K562 (cell line): ENCODE measurements at regions not wholly inside any gene's neighbourhood (a gene's known extent, or its start where the extent isn't known, plus 50 kb on each side); places are given as distances from the start of the nearest gene placed in this dataset.

Experiments
- ATAC-seq: fragments of 200-7000 bp; cut with Tn5 transposase; 3 replicates; pipeline ENCODE4 v1.9.1; 2020; ENCODE audit warnings: moderate library complexity
- BruUV-seq: library from RNA; stranded (reverse); fragments of 400-500 nt; replicated peaks from 2 replicates; lab custom pipeline; 2021; lab: Mats Ljungman, UMichigan
- CTCF ChIA-PET: fragments of 300-600 bp; formaldehyde crosslinking; extraction: SDS; loops from one replicate; lab custom pipeline; 2021; ENCODE audit warnings: low intra/inter-chr PET ratio; lab: Yijun Ruan, JAX
- POLR2A ChIA-PET: fragments of 300-600, 350-650 bp; sonication (Branson Sonifier 250); formaldehyde crosslinking; extraction: SDS; loops from one replicate; lab custom pipeline; 2021; ENCODE audit warnings: antibody characterized with exemption, inconsistent platforms; lab: Yijun Ruan, JAX
- DNase-seq, 4 experiments: peaks; one replicate each; pipeline versions ENCODE4 v3.0.0 to v3.0.0-alpha.2; 2011 to 2018; ENCODE audit warnings: low spot score in 3 of 4, mixed read lengths in 3 of 4; ENCODE audit errors: extremely low read depth in 1 of 4
- FAIRE-seq: peaks from 2 replicates; lab custom pipeline; 2011; peaks lifted over from hg19 to GRCh38; lab: Jason Lieb, UNC
- H2AFZ ChIP-seq: 2 replicates; pipeline ENCODE4 v1.6.0; 2011; ENCODE audit warnings: low read depth, low read length, control low read depth, inconsistent platforms
- H3K27ac ChIP-seq: fragments of 200-600 bp; 3 replicates; pipeline ENCODE4 v1.8.0; 2011; ENCODE audit warnings: low read depth, mild to moderate bottlenecking, control low read depth, inconsistent platforms, low read length, moderate library complexity, mixed read lengths; ENCODE audit errors: extremely low read depth
- H3K27me3 ChIP-seq, 2 experiments: fragments of 300-600 bp in 1 of 2; 2 replicates in 1 of 2; 3 replicates in 1 of 2; pipeline versions ENCODE4 v1.6.0 to v1.8.0; 2011; ENCODE audit warnings: inconsistent platforms in 2 of 2, low read length in 2 of 2, mild to moderate bottlenecking in 1 of 2, mixed read lengths in 1 of 2, moderate library complexity in 1 of 2; ENCODE audit not compliant: control insufficient read depth in 2 of 2, insufficient read depth in 2 of 2
- H3K36me3 ChIP-seq: fragments of 300-600 bp; 3 replicates; pipeline ENCODE4 v1.8.0; 2011; ENCODE audit warnings: mild to moderate bottlenecking, low read length, inconsistent platforms; ENCODE audit not compliant: control insufficient read depth, insufficient read depth
- H3K4me1 ChIP-seq, 2 experiments: fragments of 200-600 bp in 1 of 2; replicated peaks in 1 of 2; 2 replicates in 1 of 2; 3 replicates in 1 of 2; pipeline versions ENCODE4 v1.5.1 to v1.8.0; 2011; ENCODE audit warnings: inconsistent platforms in 2 of 2, low read length in 2 of 2, mild to moderate bottlenecking in 1 of 2, mixed read lengths in 1 of 2, moderate library complexity in 1 of 2; ENCODE audit not compliant: control insufficient read depth in 2 of 2, insufficient read depth in 2 of 2
- H3K4me2 ChIP-seq: 2 replicates; pipeline ENCODE4 v1.6.1; 2011; ENCODE audit warnings: low read length, control low read depth, inconsistent platforms, mixed read lengths; ENCODE audit not compliant: insufficient read depth
- H3K4me3 ChIP-seq: fragments of 200-600 bp; sonication (generic), shearing (Covaris generic); 2 replicates; pipeline ENCODE4 v1.5.1; 2016; ENCODE audit warnings: control low read depth, inconsistent platforms
- H3K79me2 ChIP-seq: fragments of 200-600 bp; 3 replicates; pipeline ENCODE4 v1.8.0; 2011; ENCODE audit warnings: low read length, inconsistent platforms; ENCODE audit not compliant: control insufficient read depth, insufficient read depth
- H3K9ac ChIP-seq, 2 experiments: 2 replicates each; pipeline versions ENCODE4 v1.6.0 to v1.6.1; 2011; ENCODE audit warnings: low read depth in 2 of 2, low read length in 2 of 2, control low read depth in 1 of 2, inconsistent platforms in 1 of 2, mild to moderate bottlenecking in 1 of 2, mixed read lengths in 1 of 2; ENCODE audit not compliant: insufficient read depth in 1 of 2
- H3K9me1 ChIP-seq: one replicate; pipeline ENCODE4 v1.6.0; 2011; ENCODE audit warnings: inconsistent platforms, mild to moderate bottlenecking, low read length, moderate library complexity; ENCODE audit not compliant: control insufficient read depth, insufficient read depth
- H3K9me3 ChIP-seq: replicated peaks from 2 replicates; pipeline ENCODE4 v1.5.1; 2011; ENCODE audit warnings: low read depth, low read length, inconsistent platforms; ENCODE audit not compliant: control insufficient read depth, insufficient read depth
- H4K20me1 ChIP-seq: replicated peaks from 2 replicates; pipeline ENCODE4 v1.6.1; 2011; ENCODE audit warnings: low read length, inconsistent platforms, mixed read lengths; ENCODE audit not compliant: control insufficient read depth, insufficient read depth
- CBX3 ChIP-seq, 2 experiments: IDR thresholded peaks; 1 replicate in 1 of 2; 2 replicates in 1 of 2; pipeline ENCODE4 v1.6.1; 2012; ENCODE audit warnings: inconsistent platforms in 2 of 2, low read length in 2 of 2, borderline replicate concordance in 1 of 2, control low read depth in 1 of 2
- NCOR1 ChIP-seq: fragments of 450-650 bp; IDR thresholded peaks from 2 replicates; pipeline ENCODE4 v1.6.1; 2016; ENCODE audit warnings: mild to moderate bottlenecking, moderate library complexity
- NFIC ChIP-seq: fragments of 450-650 bp; IDR thresholded peaks from 2 replicates; pipeline ENCODE4 v1.6.1; 2017; ENCODE audit warnings: mild to moderate bottlenecking, inconsistent platforms
- TEAD1 ChIP-seq, 2 experiments: fragments of 450-650 bp in 1 of 2; sonication (generic) in 1 of 2; formaldehyde crosslinking; IDR thresholded peaks; 2 replicates each; pipeline versions ENCODE4 v1.4.0 to v1.8.0; 2020 to 2022; ENCODE audit warnings: mild to moderate bottlenecking in 2 of 2, missing genetic modification reagents in 1 of 2
- ZNF124 ChIP-seq: sonication (generic); formaldehyde crosslinking; IDR thresholded peaks from 2 replicates; pipeline ENCODE4 v1.8.1; 2022; ENCODE audit warnings: missing genetic modification reagents
- ZNF431 ChIP-seq: sonication (generic); formaldehyde crosslinking; IDR thresholded peaks from 2 replicates; pipeline ENCODE4 v1.8.0; 2022; ENCODE audit warnings: mild to moderate bottlenecking, missing genetic modification reagents
- WGBS: fragments of 100-300 bp; shearing (Covaris generic); methylation state at CpG from one replicate; pipeline ENCODE4 v1.1.6; 2016; ENCODE audit warnings: low coverage, mixed read lengths; ENCODE audit not compliant: insufficient coverage; ENCODE audit errors: missing lambda C conversion rate; 5-methylcytosine and 5-hydroxymethylcytosine counted together
- in situ Hi-C: fragments of 300-500 bp; cut with MboI; formaldehyde crosslinking; loops from 4 replicates; pipeline ENCODE4 v1.15.0; 2018; ENCODE audit warnings: inconsistent platforms, mixed read lengths
- intact Hi-C: fragments of 100-400 bp; cut with micrococcal nuclease; formaldehyde crosslinking; loops from 2 replicates; pipeline ENCODE4 v1.14.2; 2022
- TF ChIP-seq, protein P1 (sequence below): fragments of 450-650 bp; IDR thresholded peaks from 2 replicates; pipeline ENCODE4 v1.6.1; 2016

DNA sequence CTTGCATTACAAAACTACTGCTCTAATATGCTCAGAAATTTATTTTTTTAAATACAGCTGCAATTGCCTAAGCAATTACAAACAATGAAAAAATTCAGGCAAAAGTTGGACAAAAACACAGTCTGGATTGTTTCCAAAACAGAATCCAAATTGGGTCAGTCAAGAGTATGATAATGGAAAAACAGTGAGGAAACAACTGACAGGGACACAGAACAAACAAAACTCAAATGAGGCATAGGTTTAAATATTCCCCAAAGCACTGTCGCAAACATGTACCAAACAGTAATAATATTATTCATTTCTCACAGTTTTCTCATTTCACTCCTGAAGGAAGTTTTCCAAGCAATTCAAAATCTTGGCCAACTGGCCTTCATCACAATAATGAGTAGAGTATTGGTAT lies 386.6 kb downstream of the CENPC start:
- H3K9me3 ChIP-seq = no peaks in the 10 kb centered on the region
- no peak overlapping the region for H3K9ac ChIP-seq
- TF ChIP-seq ZNF124 (CRISPR knock-in tag) = no peak
- DNase-seq = no peak
- no peaks in the 10 kb centered on the region for H3K27me3 ChIP-seq
- no peak overlapping the region for H2AFZ ChIP-seq
- WGBS = 0% methylated on average over 1 of the region's 1 CpG
- no peak overlapping the region for H3K4me3 ChIP-seq
- no TSS peak for BruUV-seq
- H3K27ac ChIP-seq = no peak overlapping the region
- intact Hi-C loops (no loop called here), in situ Hi-C loops (no loop called here)
- no peak for ATAC-seq
- H3K36me3 ChIP-seq = no peaks in the 10 kb centered on the region
- H3K4me1 ChIP-seq = no peaks in the 10 kb centered on the region
- no peaks in the 10 kb centered on the region for H3K79me2 ChIP-seq
- no peak for FAIRE-seq
- no peak overlapping the region for H3K4me2 ChIP-seq
- H4K20me1 ChIP-seq = no peaks in the 10 kb centered on the region
- CTCF ChIA-PET = no interaction called here
- POLR2A ChIA-PET = no interaction called here
- H3K9me1 ChIP-seq = no peaks in the 10 kb centered on the region

DNA sequence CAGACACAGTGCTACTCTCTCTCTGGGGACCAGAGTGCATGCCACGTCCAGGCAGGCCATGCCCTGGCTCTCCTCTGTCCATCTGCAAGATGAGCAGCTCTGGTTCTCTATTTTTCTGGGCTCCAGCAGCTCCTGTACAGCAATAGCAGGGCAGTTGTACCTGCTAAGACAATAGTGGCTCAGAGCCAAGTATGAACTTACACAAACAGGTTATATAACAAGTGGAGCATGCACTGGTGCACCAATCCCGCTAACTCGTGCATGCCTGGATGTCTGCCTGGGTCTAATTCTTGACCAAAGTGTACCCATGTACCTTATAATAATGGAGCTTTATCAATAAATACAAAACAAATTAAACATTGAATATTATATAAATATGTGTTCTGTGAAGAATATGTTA lies 392.3 kb downstream of the CENPC start:
- no peak overlapping the region for H3K9ac ChIP-seq
- peaks cover 0 to 10% of the 10 kb centered on the region in 2 experiments; a peak in 3 of 5 replicates for H3K4me1 ChIP-seq
- POLR2A ChIA-PET = no interaction called here
- H3K79me2 ChIP-seq = no peaks in the 10 kb centered on the region
- FAIRE-seq = no peak
- TF ChIP-seq TEAD1 (CRISPR knock-in tag; IDR thresholded peaks at IDR 0.05) (no peak), ZNF431 (CRISPR knock-in tag) (no peak), NFIC (peak; percentile 25; the same call in 1 of the 2 replicates), CBX3 (IDR thresholded peaks at IDR 0.05; ENCODE audit: borderline replicate concordance in 1 of 2, low read length in 2 of 2) (no peak), NCOR1 (no peak)
- TF ChIP-seq, protein P1, sequence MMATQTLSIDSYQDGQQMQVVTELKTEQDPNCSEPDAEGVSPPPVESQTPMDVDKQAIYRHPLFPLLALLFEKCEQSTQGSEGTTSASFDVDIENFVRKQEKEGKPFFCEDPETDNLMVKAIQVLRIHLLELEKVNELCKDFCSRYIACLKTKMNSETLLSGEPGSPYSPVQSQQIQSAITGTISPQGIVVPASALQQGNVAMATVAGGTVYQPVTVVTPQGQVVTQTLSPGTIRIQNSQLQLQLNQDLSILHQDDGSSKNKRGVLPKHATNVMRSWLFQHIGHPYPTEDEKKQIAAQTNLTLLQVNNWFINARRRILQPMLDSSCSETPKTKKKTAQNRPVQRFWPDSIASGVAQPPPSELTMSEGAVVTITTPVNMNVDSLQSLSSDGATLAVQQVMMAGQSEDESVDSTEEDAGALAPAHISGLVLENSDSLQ = no peak
- CTCF ChIA-PET = no interaction called here
- no peak overlapping the region for H3K27ac ChIP-seq
- in situ Hi-C loops (no loop called here), intact Hi-C loops (no loop called here)
- no peaks in the 10 kb centered on the region for H3K36me3 ChIP-seq
- H3K4me2 ChIP-seq = no peak overlapping the region
- no peak overlapping the region for H3K4me3 ChIP-seq
- no peak for ATAC-seq
- H3K9me1 ChIP-seq = no peaks in the 10 kb centered on the region
- H3K27me3 ChIP-seq = no peaks in the 10 kb centered on the region
- H4K20me1 ChIP-seq = no peaks in the 10 kb centered on the region
- no TSS peak for BruUV-seq
- 11% methylated on average over 3 of the region's 3 CpGs for WGBS
- H2AFZ ChIP-seq = no peak overlapping the region
- DNase-seq = no peak
- no peaks in the 10 kb centered on the region for H3K9me3 ChIP-seq
